OCI-M2 (cell line): ENCODE measurements at regions not wholly inside any gene's neighbourhood (a gene's known extent, or its start where the extent isn't known, plus 50 kb on each side); places are given as distances from the start of the nearest gene placed in this dataset.
"Not testable (repeated sequence)": the region's sequence is repeated elsewhere in the genome, so short reads cannot be mapped to it uniquely, and the experiment has no call there.

ENCODE experiments used
- DNase-seq: peaks from one replicate; lab custom pipeline; 2025; ENCODE audit not compliant: unreplicated experiment; lab: John Stamatoyannopoulos, UW

GRCh38 chr2:41222593-41222992, 770.7 kb upstream of the SLC8A1 start:
- no peak for DNase-seq

DNA sequence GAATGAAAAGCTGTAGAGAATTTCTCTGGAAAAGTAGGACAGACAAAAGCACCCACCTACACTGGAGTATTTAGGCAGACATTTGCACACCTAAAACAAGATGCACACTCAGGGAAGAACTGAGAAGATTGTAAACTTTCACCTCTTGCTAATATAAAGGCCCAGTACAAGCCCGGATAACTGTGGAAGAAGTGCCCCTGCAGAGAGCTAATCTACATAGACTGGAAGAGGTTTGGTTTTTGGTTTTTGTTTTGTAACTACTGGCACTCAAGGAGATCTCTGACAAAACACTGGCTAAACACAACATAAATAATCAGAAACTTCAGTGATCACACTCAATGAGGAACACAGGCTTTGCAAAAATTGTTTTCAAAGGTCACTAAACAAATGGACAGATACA, 782.2 kb upstream of the SLC8A1 start:
- no peak for DNase-seq

- DNase-seq = no peak
Observed at GRCh38 chr2:41241325-41242000, 789.6 kb upstream of the SLC8A1 start.

GRCh38 chr2:41242001-41242331, 790.1 kb upstream of the SLC8A1 start:
- DNase-seq = no peak

GRCh38 chr2:41267929-41268659, 779.7 kb upstream of the PKDCC start:
- DNase-seq = no peak

DNA sequence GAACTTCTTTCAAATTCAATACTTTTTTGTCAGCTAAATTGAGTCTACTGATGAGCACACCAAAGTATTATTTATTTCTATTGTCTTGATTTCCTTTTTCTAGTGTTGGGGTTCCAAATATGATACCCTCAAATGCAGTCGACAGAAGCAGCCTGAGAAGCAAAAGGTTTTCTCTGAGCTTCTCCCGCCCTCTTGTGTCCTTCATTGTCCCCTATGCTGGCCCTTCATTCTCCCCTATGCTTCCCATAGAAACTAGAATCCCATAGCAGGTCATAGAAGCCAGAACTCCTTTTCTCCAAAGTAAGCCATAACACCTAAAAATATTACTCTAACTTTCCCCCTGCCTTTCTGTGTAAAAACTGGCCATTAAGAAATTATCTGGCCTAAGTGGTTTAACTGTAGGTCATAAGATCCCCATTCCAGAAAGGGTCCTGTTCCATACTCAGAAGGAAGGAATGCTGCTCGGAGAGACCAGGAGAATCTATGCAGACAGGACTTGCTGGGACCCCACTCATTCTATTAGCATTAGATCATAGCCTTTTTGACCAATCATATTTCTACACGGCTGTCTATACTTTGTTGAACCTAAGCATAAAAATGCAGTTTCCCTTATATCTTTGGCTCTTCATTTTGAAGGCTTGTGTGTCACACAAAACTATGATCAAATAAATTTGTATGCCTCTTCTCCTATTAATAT, 764.6 kb upstream of the PKDCC start:
- DNase-seq = no peak

DNA sequence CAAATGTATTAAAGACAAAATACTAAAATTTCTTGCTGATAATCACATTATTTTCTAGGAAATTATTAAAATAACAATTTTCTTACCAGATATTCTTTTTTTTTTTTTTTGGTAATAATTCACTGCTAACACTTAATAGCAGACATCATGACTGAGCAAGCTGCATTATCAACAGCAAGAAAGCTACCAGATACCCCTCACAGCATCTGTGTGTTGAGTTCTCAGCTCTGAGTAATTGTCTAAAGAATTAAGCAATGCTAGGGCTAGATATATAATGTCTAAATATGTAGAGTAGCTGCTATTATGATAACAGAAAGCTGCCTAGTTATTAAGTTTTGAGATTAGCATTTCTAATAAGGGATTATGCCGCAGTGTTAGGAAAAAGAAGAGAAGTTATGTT, 754.3 kb upstream of the PKDCC start:
- DNase-seq = no peak

GRCh38 chr2:41294331-41294730, 753.5 kb upstream of the PKDCC start:
- no peak for DNase-seq

DNA sequence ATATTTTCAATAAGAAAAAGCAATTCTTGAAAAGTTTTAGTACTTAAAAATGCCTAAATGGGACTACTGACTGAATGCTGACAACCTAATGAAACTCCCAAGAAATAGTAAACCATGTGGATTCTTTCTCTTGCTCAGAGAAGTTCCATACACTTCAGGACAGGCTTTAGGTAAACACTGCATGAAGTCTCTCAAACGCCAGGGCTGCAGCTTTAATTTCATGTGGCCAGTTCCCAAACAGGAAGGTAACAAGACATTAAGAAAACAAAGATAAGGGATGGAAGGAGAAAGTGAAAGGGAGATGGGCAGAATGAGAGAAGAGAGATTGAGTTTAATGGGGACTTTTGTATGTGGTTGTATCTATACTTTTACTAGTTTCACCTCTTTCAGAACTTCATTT, 734.7 kb upstream of the PKDCC start:
- DNase-seq = no peak

DNA sequence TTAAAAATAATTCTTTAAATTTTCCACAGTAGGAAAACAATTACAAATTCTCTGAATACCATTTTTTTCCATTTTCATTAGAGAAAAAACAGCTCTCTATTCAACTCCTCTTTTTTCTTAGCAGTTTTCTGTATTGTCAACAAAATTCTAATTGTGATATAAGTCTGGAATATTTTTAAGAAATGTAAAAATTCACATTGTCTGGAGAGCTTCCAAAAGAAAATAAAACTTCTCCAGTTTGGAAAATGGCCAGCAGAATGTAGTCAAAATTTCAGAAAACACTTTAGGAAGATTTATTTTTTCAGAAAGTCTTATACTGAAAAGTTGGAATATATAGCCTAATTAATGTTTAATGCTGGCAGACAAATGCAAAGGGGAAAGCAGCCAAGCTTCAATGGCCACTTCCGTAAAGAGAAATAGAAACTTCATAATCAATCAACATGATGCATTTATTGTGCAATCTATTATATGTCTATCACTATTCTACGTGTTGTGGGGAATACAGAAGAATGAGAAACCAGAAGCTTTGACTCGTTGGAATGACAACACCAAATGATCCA, 733.2 kb upstream of the PKDCC start:
- no peak for DNase-seq

- no peak for DNase-seq
Observed at GRCh38 chr2:41319437-41319836, 728.4 kb upstream of the PKDCC start.

GRCh38 chr2:41320491-41320890, 727.3 kb upstream of the PKDCC start:
- DNase-seq = no peak

DNA sequence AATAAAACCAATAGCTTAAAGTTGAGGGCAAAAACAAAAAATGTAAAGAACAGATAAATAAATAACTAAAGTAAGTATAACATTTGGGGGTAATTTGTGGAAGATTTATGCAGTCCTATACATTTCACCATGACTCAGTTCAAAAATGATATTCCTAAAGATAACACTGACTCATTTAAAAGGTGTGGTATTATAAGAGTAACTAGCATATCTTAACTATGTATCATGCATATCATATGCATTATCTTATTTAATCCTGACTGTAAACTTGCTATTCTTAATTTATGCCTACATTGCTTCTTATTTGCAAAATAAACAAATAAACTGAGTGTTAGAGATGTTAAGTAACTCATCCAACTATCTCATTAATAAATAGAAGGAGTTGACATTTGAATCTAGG, 726.5 kb upstream of the PKDCC start:
- no peak for DNase-seq

DNA sequence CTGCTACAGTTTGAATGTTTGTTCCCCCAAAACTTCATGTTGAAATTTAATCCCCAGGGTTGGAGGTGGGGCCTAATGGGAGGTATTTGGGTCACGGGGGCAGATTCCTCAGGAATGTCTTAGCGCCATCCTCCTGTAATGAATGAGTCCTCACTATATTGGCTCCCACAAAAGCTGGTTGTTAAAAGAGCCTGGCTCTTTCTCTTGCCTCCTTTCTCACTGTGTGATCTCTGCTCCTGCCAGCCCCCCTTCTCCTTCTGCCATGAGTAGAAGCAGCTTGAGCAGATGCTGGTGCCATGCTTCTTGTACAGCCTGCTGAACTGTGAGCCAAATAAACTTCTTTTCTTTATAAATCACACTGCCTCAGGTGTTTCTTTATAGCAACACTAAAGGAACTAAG, 721.0 kb upstream of the PKDCC start:
- no peak for DNase-seq

DNA sequence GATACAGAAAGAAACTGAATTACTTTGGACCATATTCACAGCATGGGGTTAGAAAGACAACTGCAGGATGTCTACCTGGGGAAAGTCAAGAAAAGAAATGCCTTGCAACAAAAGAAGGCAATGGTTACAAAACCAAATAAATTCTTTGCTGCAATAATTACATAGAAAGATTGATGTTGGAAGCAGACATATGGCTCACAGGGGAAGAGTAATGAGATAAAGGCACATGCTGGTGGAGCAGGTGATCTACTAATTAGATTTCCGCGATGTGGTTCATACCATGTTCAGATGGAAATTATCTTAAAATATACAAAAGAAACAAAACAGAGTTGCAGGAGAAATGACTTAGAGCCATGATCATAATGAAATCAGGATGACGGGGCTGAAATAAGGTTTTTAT, 718.8 kb upstream of the PKDCC start:
- no peak for DNase-seq

DNA sequence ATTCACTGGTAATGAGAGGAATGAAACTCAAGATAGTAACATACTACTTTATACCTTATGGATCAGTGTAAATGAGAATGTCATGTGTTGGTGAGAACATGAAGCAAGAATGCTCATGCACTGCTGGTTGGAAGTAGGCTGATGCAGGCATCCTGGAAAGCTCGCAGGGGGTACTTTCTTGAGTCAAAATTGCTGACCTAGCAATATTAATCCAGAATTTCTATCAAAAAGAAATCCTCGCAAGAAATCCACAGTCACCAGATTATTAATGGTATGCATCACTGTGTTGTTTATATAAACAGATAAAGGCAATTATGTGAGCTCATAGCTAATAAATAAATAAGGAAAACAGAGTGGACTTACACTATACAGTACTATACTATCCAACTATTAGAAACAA, 713.7 kb upstream of the PKDCC start:
- DNase-seq = no peak

DNA sequence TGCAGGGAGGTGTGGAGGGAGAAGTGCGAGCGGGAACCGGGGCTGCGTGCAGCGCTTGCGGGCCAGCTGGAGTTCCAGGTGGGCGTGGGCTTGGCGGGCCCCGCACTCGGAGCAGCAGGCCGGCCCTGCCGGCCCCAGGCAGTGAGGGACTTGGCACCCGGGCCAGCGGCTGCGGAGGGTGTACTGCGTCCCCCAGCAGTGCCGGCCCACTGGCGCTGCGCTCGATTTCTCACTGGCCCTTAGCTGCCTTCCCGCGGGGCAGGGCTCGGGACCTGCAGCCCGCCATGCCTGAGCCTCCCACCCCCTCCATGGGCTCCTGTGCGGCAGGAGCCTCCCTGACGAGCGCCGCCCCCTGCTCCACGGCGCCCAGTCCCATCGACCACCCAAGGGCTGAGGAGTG, 712.2 kb upstream of the PKDCC start:
- not testable (repeated sequence) for DNase-seq

DNA sequence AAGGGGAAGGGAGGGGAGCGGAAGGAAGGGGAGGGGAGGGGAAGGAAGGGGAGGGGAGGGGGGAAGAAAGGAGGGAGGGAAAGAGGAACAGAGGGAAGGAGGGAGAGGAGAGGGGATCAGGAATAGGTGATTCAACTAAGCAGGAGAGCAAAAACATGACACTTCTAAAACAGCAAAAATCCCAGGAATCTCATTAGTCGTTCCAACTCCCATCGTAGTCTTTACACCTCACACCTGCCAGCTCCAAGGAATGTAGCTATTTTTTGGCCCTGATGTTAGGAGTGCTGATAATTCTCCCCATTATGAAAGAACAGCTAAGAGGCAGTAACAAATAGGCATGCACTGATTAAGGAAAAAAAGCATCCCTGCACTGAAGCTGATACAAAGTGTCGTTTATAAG, 709.9 kb upstream of the PKDCC start:
- DNase-seq = no peak

DNA sequence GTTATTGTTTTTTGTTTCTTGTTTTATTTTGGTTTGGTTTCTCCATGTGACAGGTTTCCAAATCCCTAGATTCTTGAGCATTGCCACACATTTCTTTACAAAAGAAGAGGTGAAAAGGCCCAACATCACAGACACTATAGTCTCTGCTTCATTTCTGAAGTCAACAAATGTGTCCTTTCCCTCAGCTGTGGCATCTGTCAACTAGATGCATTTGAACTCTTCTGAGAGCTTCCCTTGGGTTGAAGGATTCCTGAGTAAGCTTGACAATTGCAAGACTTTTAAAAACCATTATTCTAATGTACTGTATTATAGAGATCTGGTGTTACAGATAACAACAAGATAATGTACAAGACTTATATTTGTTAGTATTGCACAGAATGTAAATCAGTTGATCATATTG, 703.3 kb upstream of the PKDCC start:
- DNase-seq = no peak

DNA sequence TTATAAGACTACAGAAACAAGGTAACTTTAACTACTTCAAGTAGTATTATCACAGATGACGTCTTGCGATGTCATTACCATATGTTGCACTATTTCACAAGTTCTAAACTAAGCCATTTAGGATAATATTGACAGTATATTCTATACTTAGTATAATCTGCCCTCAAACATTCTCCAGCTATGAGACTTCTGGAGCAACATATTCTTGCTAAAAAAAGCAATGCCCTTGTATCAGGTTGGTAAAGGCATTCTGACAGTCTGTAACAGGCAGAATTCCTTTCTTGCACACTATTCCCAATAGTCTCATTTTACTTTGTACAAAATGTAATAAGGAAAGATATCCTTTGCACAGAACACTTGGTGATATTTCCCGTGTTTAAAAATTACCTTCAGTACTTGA, 694.8 kb upstream of the PKDCC start:
- no peak for DNase-seq

DNA sequence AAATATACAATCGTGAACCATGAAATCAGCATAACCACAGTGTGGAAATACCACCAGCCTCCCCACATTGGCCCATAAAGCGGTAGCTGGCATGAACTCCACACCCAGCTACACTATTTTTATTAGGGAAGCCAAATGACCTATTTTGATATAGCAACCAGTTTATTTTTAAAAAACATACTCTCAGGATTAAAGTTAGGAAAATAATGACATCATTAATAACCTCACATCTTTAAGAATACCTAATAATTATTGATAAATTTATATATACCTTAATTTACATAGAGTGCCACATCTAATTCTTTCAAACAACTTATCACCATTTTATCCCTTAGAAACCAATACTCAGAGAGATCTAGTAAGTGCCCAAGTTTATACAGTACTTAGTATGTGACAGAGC, 692.0 kb upstream of the PKDCC start:
- no peak for DNase-seq

GRCh38 chr2:41364842-41365241, 683.0 kb upstream of the PKDCC start:
- no peak for DNase-seq
